Mesenchymal stem cell (in vitro differentiated cells and primary cell): ENCODE measurements at regions not wholly inside any gene's neighbourhood (a gene's known extent, or its start where the extent isn't known, plus 50 kb on each side); places are given as distances from the start of the nearest gene placed in this dataset. TPM values are rescaled to one million over a fixed set of nuclear protein-coding genes. Genes with fewer than 3 reads are reported as not detected.

Experiments used
- small RNA-seq: library from polyadenylated mRNA; stranded (forward); fragments of <200 nt; extraction: miRNeasy Mini kit (QIAGEN cat#:217004); gene quantifications from one replicate; pipeline ENCODE3, GENCODE V24; 2013; ENCODE audit warnings: low read depth

Small RNA genes lying in the stretch of these regions (small RNA-seq; reads per million reads assigned to genes)
- not detected for gene AC108706.1
- not detected for gene RNU6-1129P
